Heart left ventricle (tissue), 13 donors: ENCODE measurements at regions not wholly inside any gene's neighbourhood (a gene's known extent, or its start where the extent isn't known, plus 50 kb on each side); places are given as distances from the start of the nearest gene placed in this dataset.

Source experiments
- CTCF ChIP-seq, 12 donors: fragments of 200-600 bp; sonication (generic) in 4 of 12; IDR thresholded peaks; one replicate each; pipeline versions ENCODE4 v1.5.0 to v1.8.0; 2018 to 2022; ENCODE audit warnings: antibody characterized with exemption in 12 of 12, mild to moderate bottlenecking in 5 of 12
- POLR2A ChIP-seq, 2 donors: fragments of 450-650 bp; IDR thresholded peaks; one replicate each; pipeline ENCODE4 v1.6.1; 2017; ENCODE audit warnings: antibody characterized with exemption in 2 of 2, mild to moderate bottlenecking in 2 of 2, moderate library complexity in 2 of 2
- donor health status: ischemic (EF 13 %, LVEDD 7.1; RV severe dilation, severe dysfunction).
- donor health status: DM: no; HTN: yes; CAD: no.
- donor health status: DM: no; HTN: no; CAD: no.
- donor health status: ischemic (EF 25% LVEDD 6.9; RV normal size, moderate dysfunction).
- donor health status: ischemic (EF 25% LVEDD 5.7; RV mildly dilated, moderate dysfunction).
- donor health status: ischemic (EF 35%, LVEDD 5.7; RV mildly dilated, moderate dysfunction).
- donor health status: nonischemic (EF 11% LVEDD 7.7; RV severe dilation, severe dysfunction).
- donor health status: DM: yes; HTN: yes; CAD: no.
- donor health status: PGD.
- donor health status: ischemic (EF 29% LVEDD 5.4; RV normal size, mild dysfunction).
- donor health status: nonischemic (EF 23%, LVEDD 6.1; RV moderate dilation, normal function).

- TF ChIP-seq POLR2A (IDR thresholded peaks at IDR 0.05): no peak
- no peak for TF ChIP-seq CTCF (IDR thresholded peaks at IDR 0.05)
These were observed 151.1 kb upstream of the HNMT start for GRCh38 chr2:137813176-137813575.
